ENCODE measurements at regions not wholly inside any gene's neighbourhood (a gene's known extent, or its start where the extent isn't known, plus 50 kb on each side); places are given as distances from the start of the nearest gene placed in this dataset.

DNA sequence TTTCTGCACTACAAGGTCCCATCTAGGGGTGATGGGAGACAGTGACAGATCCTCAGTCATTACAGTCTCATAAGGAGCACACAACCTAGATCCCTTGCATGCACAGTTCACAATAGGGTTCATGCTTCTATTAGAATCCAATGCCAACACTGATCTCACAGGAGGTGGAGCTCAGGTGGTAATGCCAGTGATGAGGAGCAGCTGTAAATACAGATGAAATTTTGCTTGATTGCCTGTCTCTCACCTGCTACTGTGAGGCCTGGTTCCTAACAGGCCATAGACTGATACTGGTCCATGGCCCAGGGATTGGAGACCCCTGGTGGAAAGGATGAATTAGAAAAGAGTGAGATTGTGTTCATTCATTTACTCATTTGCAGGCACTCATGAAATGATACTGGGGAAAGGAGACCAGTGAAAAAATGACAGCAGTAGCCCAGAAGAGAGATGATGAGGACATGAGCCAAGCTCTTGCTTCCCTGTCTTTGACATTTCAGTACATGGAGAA is 251.6 kb upstream of the DUSP10 start:
- intact Hi-C loops (cut with DNase I): loop anchor here in 1 of 2 donors (10.0 kb wide), 2 partner anchors 109 to 249 kb away; partner anchors contain the start of gene DUSP10
- Histone ChIP-seq H3K36me3 (ENCODE audit: control insufficient read depth in 1 of 2, insufficient read depth in 2 of 2, low read length in 1 of 2) (no peaks in the 10 kb centered on the region), H3K27ac (ENCODE audit: low read depth in 1 of 2, low read length in 2 of 2) (no peak overlapping the region), H3K4me3 (ENCODE audit: low read length in 2 of 2) (no peak overlapping the region), H3K4me1 (ENCODE audit: control insufficient read depth in 1 of 2, insufficient read depth in 2 of 2, low read length in 2 of 2) (peaks cover 9% of the 10 kb centered on the region in 2 donors), H3K27me3 (ENCODE audit: control insufficient read depth in 1 of 2, insufficient read depth in 2 of 2, low read length in 1 of 2) (no peaks in the 10 kb centered on the region), H3K9me3 (ENCODE audit: control insufficient read depth, low read length) (no peaks in the 10 kb centered on the region)
- no peak for DNase-seq
- ATAC-seq (ENCODE audit: low FRiP score): no peak

- WGBS, 2 donors: 81 to 90% methylated on average over 2 of the region's 2 CpGs
- ATAC-seq (ENCODE audit: low FRiP score) (no peak), DNase-seq (no peak)
- Histone ChIP-seq H3K27ac (ENCODE audit: low read depth in 1 of 2, low read length in 2 of 2) (no peak overlapping the region), H3K9me3 (ENCODE audit: control insufficient read depth, low read length) (no peaks in the 10 kb centered on the region), H3K36me3 (ENCODE audit: control insufficient read depth in 1 of 2, insufficient read depth in 2 of 2, low read length in 1 of 2) (no peaks in the 10 kb centered on the region), H3K4me1 (ENCODE audit: control insufficient read depth in 1 of 2, insufficient read depth in 2 of 2, low read length in 2 of 2) (peaks cover 9% of the 10 kb centered on the region in 2 donors), H3K4me3 (ENCODE audit: low read length in 2 of 2) (no peak overlapping the region), H3K27me3 (ENCODE audit: control insufficient read depth in 1 of 2, insufficient read depth in 2 of 2, low read length in 1 of 2) (no peaks in the 10 kb centered on the region)
- intact Hi-C loops (cut with DNase I): loop anchor here in 1 of 2 donors (10.0 kb wide), 2 partner anchors 108 to 248 kb away; partner anchors contain the start of gene DUSP10
Observed at GRCh38 chr1:221992427-221992826, 250.5 kb upstream of the DUSP10 start.

- intact Hi-C loops (cut with DNase I): loop anchor here in 1 of 2 donors (10.0 kb wide), 2 partner anchors 106 to 246 kb away; partner anchors contain the start of gene DUSP10
- no peaks in the 10 kb centered on the region for H3K36me3 ChIP-seq (ENCODE audit: control insufficient read depth in 1 of 2, insufficient read depth in 2 of 2, low read length in 1 of 2)
- peaks cover 9% of the 10 kb centered on the region in 2 donors for H3K4me1 ChIP-seq (ENCODE audit: control insufficient read depth in 1 of 2, insufficient read depth in 2 of 2, low read length in 2 of 2)
- H3K4me3 ChIP-seq (ENCODE audit: low read length in 2 of 2): no peak overlapping the region
- DNase-seq: no peak
- no peaks in the 10 kb centered on the region for H3K9me3 ChIP-seq (ENCODE audit: control insufficient read depth, low read length)
- H3K27ac ChIP-seq (ENCODE audit: low read depth in 1 of 2, low read length in 2 of 2): peak overlapping the region in 1 of 2 donors; percentile 44
- no peak for ATAC-seq (ENCODE audit: low FRiP score)
- 7 to 14% methylated on average over 1 of the region's 1 CpG for WGBS, 2 donors
- H3K27me3 ChIP-seq (ENCODE audit: control insufficient read depth in 1 of 2, insufficient read depth in 2 of 2, low read length in 1 of 2): no peaks in the 10 kb centered on the region
Observed at GRCh38 chr1:221991221-221991620, 249.3 kb upstream of the DUSP10 start.

DNA sequence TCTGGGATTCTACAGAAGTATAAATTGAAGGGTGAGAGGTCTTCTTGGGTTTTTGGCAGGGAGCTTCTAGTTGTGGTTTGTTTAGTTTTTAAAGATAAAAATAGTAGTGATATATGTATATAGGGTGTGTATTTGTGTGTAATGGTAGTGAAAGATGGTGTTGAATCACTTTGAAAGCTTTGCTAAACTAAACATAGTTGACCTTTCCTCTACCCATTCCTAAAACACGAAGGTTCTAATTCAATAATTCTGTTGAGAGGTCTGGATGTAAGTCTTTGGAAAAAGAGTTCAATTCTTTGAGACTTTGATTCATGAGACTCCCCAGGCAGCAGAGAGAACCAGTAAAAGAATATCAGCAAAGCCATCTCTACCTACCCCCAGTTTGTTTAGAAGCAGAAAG is 247.9 kb upstream of the DUSP10 start:
- WGBS, 2 donors: 26 to 30% methylated on average over 1 of the region's 1 CpG

DNA sequence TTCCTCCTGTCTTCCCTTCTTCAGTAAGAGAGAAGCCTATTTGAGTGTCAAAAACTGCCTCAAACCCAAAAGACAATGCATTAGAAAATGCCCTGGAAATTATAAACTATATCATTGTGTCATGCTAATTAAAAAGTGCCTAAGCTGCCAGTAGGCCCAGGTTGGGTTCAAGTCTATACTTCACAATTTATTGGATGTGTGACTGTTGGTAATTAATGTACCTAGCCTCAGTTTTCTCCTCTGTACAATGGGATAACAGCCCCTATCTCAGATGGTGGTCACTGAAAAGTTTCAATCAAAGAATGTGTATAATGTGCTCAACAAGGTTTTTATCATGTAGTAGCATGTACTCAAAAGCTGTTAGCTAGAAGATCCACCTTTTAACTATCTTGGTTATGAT is 246.9 kb upstream of the DUSP10 start:
- DNase-seq (no peak), ATAC-seq (ENCODE audit: low FRiP score) (no peak)
- Histone ChIP-seq H3K9me3 (ENCODE audit: control insufficient read depth, low read length) (no peaks in the 10 kb centered on the region), H3K4me1 (ENCODE audit: control insufficient read depth in 1 of 2, insufficient read depth in 2 of 2, low read length in 2 of 2) (peaks cover 7 to 8% of the 10 kb centered on the region in 2 donors), H3K27me3 (ENCODE audit: control insufficient read depth in 1 of 2, insufficient read depth in 2 of 2, low read length in 1 of 2) (no peaks in the 10 kb centered on the region), H3K27ac (ENCODE audit: low read depth in 1 of 2, low read length in 2 of 2) (no peak overlapping the region), H3K4me3 (ENCODE audit: low read length in 2 of 2) (no peak overlapping the region), H3K36me3 (ENCODE audit: control insufficient read depth in 1 of 2, insufficient read depth in 2 of 2, low read length in 1 of 2) (no peaks in the 10 kb centered on the region)
- intact Hi-C loops (cut with DNase I): loop anchor here in 1 of 2 donors (1.0 kb wide), 1 partner anchor 22 kb away; no protein-coding TSS in a partner anchor

More for the DNA sequence above, 247.9 kb upstream of the DUSP10 start:
- Histone ChIP-seq H3K4me1 (ENCODE audit: control insufficient read depth in 1 of 2, insufficient read depth in 2 of 2, low read length in 2 of 2) (peaks cover 8 to 9% of the 10 kb centered on the region in 2 donors), H3K4me3 (ENCODE audit: low read length in 2 of 2) (no peak overlapping the region), H3K27me3 (ENCODE audit: control insufficient read depth in 1 of 2, insufficient read depth in 2 of 2, low read length in 1 of 2) (no peaks in the 10 kb centered on the region), H3K36me3 (ENCODE audit: control insufficient read depth in 1 of 2, insufficient read depth in 2 of 2, low read length in 1 of 2) (no peaks in the 10 kb centered on the region), H3K27ac (ENCODE audit: low read depth in 1 of 2, low read length in 2 of 2) (no peak overlapping the region), H3K9me3 (ENCODE audit: control insufficient read depth, low read length) (no peaks in the 10 kb centered on the region)
- DNase-seq (no peak), ATAC-seq (ENCODE audit: low FRiP score) (no peak)
- intact Hi-C loops (cut with DNase I): loop anchor here in 1 of 2 donors (1.0 to 10.0 kb wide), 3 partner anchors 22 to 245 kb away; partner anchors contain the start of gene DUSP10

DNA sequence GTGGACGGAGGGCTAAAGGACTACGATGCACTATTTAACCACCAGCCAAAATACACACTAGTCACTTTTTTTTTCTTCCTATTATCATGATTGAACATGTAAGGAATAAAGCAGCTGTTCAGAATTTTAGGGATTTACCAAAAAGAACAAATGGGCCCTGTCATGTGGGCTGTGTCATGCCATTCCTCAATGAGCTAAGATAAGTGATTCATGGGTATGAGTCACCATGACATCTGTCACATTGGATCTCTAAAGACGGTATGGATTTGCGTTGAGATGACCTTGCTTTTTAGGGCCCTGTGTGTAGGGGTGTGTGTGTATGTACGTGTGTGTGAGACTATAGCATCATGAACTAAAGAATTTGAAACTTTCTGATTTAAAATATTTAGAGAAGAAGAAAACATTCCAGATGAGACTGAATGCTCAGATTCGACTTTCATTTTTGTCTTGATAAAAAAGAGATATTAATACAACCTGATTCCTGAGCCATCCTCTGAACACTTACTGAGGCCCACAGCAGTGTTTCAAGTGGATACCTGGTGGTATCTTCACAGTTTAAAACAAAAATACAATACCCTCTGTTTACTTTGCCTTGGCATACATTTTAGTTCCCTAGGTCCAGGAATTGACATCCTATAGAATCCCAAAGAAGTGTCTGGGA is 246.1 kb upstream of the DUSP10 start:
- no peak for DNase-seq
- Histone ChIP-seq H3K4me3 (ENCODE audit: low read length in 2 of 2) (no peak overlapping the region), H3K27me3 (ENCODE audit: control insufficient read depth in 1 of 2, insufficient read depth in 2 of 2, low read length in 1 of 2) (no peaks in the 10 kb centered on the region), H3K4me1 (ENCODE audit: control insufficient read depth in 1 of 2, insufficient read depth in 2 of 2, low read length in 2 of 2) (peaks cover 7 to 8% of the 10 kb centered on the region in 2 donors), H3K36me3 (ENCODE audit: control insufficient read depth in 1 of 2, insufficient read depth in 2 of 2, low read length in 1 of 2) (no peaks in the 10 kb centered on the region), H3K9me3 (ENCODE audit: control insufficient read depth, low read length) (no peaks in the 10 kb centered on the region), H3K27ac (ENCODE audit: low read depth in 1 of 2, low read length in 2 of 2) (no peak overlapping the region)
- WGBS, 2 donors: 42 to 44% methylated on average over 6 of the region's 6 CpGs
- no peak for ATAC-seq (ENCODE audit: low FRiP score)
- intact Hi-C loops (cut with DNase I): no loop called here

DNA sequence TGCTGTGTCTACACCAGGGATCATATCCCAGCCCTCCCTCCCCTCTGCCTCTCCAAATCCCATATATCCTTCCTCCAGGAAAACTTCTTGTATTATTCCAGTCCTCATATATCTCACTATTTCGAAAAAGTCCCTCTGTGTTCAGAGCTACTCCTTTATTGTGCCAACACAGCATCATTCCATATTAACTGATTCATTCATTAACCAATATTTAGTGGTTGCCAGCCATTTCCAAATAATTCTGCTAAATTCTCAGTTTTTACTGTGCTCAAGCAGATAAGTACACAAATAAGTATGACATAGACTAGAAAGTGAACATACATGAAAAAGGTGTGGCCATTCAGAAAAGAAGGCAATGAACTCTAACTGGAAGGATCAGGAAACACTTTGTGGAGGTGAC is 241.6 kb upstream of the DUSP10 start:
- no peaks in the 10 kb centered on the region for H3K9me3 ChIP-seq (ENCODE audit: control insufficient read depth, low read length)
- no peak for ATAC-seq (ENCODE audit: low FRiP score)
- H3K36me3 ChIP-seq (ENCODE audit: control insufficient read depth in 1 of 2, insufficient read depth in 2 of 2, low read length in 1 of 2): no peaks in the 10 kb centered on the region
- no peaks in the 10 kb centered on the region for H3K4me1 ChIP-seq (ENCODE audit: control insufficient read depth in 1 of 2, insufficient read depth in 2 of 2, low read length in 2 of 2)
- H3K4me3 ChIP-seq (ENCODE audit: low read length in 2 of 2): no peak overlapping the region
- H3K27ac ChIP-seq (ENCODE audit: low read depth in 1 of 2, low read length in 2 of 2): no peak overlapping the region
- no peak for DNase-seq
- intact Hi-C loops (cut with DNase I): no loop called here
- no peaks in the 10 kb centered on the region for H3K27me3 ChIP-seq (ENCODE audit: control insufficient read depth in 1 of 2, insufficient read depth in 2 of 2, low read length in 1 of 2)
- WGBS, 2 donors: 68 to 77% methylated on average over 1 of the region's 1 CpG

DNA sequence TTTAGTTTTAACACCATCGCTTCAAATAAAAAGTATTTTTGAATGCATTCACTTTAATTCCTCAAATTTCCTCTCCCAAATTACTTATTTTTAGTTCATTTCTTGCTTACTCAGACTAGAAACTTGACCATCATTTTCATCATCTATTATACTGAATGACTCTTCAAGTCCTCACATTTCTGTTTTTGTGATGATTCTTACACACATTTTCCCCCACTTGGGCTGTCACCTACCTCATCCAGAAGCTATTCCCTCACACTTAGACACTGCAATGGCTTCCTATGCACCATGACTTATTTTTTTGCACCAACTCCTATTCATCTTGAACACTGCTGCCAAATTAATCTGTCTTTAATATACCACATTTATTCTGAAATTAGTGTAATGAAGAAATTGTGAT is 239.6 kb upstream of the DUSP10 start:
- WGBS, 2 donors: 83 to 91% methylated on average over 1 of the region's 1 CpG
- Histone ChIP-seq H3K9me3 (ENCODE audit: control insufficient read depth, low read length) (no peaks in the 10 kb centered on the region), H3K4me1 (ENCODE audit: control insufficient read depth in 1 of 2, insufficient read depth in 2 of 2, low read length in 2 of 2) (no peaks in the 10 kb centered on the region), H3K4me3 (ENCODE audit: low read length in 2 of 2) (no peak overlapping the region), H3K27me3 (ENCODE audit: control insufficient read depth in 1 of 2, insufficient read depth in 2 of 2, low read length in 1 of 2) (no peaks in the 10 kb centered on the region), H3K27ac (ENCODE audit: low read depth in 1 of 2, low read length in 2 of 2) (no peak overlapping the region), H3K36me3 (ENCODE audit: control insufficient read depth in 1 of 2, insufficient read depth in 2 of 2, low read length in 1 of 2) (no peaks in the 10 kb centered on the region)
- DNase-seq: no peak
- ATAC-seq (ENCODE audit: low FRiP score): no peak
- intact Hi-C loops (cut with DNase I): no loop called here

GRCh38 chr1:221979444-221980032 is 237.6 kb upstream of the DUSP10 start:
- intact Hi-C loops (cut with DNase I): no loop called here
- Histone ChIP-seq H3K4me1 (ENCODE audit: control insufficient read depth in 1 of 2, insufficient read depth in 2 of 2, low read length in 2 of 2) (no peaks in the 10 kb centered on the region), H3K27me3 (ENCODE audit: control insufficient read depth in 1 of 2, insufficient read depth in 2 of 2, low read length in 1 of 2) (no peaks in the 10 kb centered on the region), H3K9me3 (ENCODE audit: control insufficient read depth, low read length) (no peaks in the 10 kb centered on the region), H3K27ac (ENCODE audit: low read depth in 1 of 2, low read length in 2 of 2) (no peak overlapping the region), H3K36me3 (ENCODE audit: control insufficient read depth in 1 of 2, insufficient read depth in 2 of 2, low read length in 1 of 2) (no peaks in the 10 kb centered on the region), H3K4me3 (ENCODE audit: low read length in 2 of 2) (no peak overlapping the region)
- DNase-seq (no peak), ATAC-seq (ENCODE audit: low FRiP score) (no peak)
